Neutrophil (primary cell): ENCODE measurements at regions not wholly inside any gene's neighbourhood (a gene's known extent, or its start where the extent isn't known, plus 50 kb on each side); places are given as distances from the start of the nearest gene placed in this dataset.
"Not testable (repeated sequence)": the region's sequence is repeated elsewhere in the genome, so short reads cannot be mapped to it uniquely, and the experiment has no call there.

ENCODE experiments used
- H3K27ac ChIP-seq: fragments of 200-600 bp; sonication (generic); 2 replicates; pipeline ENCODE4 v1.5.1; 2016; ENCODE audit warnings: mild to moderate bottlenecking, moderate library complexity
- H3K27me3 ChIP-seq: fragments of 200-600 bp; sonication (generic); 2 replicates; pipeline ENCODE4 v1.6.0; 2016; ENCODE audit warnings: mild to moderate bottlenecking
- H3K36me3 ChIP-seq: fragments of 200-600 bp; sonication (generic); 2 replicates; pipeline ENCODE4 v1.5.1; 2017
- H3K4me1 ChIP-seq, 2 experiments: fragments of 200-600 bp in 1 of 2; sonication (generic) in 1 of 2; 1 replicate in 1 of 2; 2 replicates in 1 of 2; pipeline versions ENCODE4 v1.5.1 to v1.6.1; 2013 to 2016; ENCODE audit warnings: low read depth in 1 of 2, low read length in 1 of 2, mild to moderate bottlenecking in 1 of 2, moderate library complexity in 1 of 2; ENCODE audit not compliant: control insufficient read depth in 1 of 2, insufficient read depth in 1 of 2
- H3K4me3 ChIP-seq, 2 experiments: fragments of 200-600 bp in 1 of 2; sonication (generic) in 1 of 2; 1 replicate in 1 of 2; 2 replicates in 1 of 2; pipeline ENCODE4 v1.5.1; 2013 to 2016; ENCODE audit warnings: low read depth in 1 of 2, low read length in 1 of 2, mild to moderate bottlenecking in 1 of 2, moderate library complexity in 1 of 2
- H3K9me3 ChIP-seq: fragments of 200-600 bp; sonication (generic); 2 replicates; pipeline ENCODE4 v1.5.1; 2016
- TF ChIP-seq, protein P1 (sequence below): fragments of 200-600 bp; sonication (generic); IDR thresholded peaks from 2 replicates; pipeline ENCODE4 v1.5.1; 2016; ENCODE audit warnings: antibody characterized with exemption

DNA sequence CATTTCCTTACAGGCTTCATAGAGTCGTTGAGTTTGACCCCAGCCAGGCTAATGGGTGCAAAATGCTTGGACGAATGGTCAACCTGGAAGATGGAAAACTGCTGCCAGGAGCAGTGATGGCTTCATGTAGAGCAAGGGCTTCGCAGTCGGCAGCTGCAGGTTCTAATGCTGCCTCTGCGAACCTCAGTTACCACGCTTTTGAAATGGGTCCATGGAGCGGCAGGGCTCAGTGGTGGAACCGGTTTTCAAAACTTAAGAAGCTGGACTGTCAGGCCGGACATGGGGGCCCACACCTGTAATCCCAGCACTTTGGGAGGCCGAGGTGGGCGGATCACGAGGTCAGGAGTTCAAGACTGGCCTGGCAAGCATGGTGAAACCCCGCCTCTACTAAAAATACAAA lies 55.9 kb upstream of the PRR5 start:
- Histone ChIP-seq H3K27ac (no peak overlapping the region), H3K27me3 (peaks cover 13% of the 10 kb centered on the region), H3K4me3 (no peak overlapping the region), H3K4me1 (no peaks in the 10 kb centered on the region), H3K9me3 (no peaks in the 10 kb centered on the region), H3K36me3 (no peaks in the 10 kb centered on the region)
- TF ChIP-seq, protein P1, sequence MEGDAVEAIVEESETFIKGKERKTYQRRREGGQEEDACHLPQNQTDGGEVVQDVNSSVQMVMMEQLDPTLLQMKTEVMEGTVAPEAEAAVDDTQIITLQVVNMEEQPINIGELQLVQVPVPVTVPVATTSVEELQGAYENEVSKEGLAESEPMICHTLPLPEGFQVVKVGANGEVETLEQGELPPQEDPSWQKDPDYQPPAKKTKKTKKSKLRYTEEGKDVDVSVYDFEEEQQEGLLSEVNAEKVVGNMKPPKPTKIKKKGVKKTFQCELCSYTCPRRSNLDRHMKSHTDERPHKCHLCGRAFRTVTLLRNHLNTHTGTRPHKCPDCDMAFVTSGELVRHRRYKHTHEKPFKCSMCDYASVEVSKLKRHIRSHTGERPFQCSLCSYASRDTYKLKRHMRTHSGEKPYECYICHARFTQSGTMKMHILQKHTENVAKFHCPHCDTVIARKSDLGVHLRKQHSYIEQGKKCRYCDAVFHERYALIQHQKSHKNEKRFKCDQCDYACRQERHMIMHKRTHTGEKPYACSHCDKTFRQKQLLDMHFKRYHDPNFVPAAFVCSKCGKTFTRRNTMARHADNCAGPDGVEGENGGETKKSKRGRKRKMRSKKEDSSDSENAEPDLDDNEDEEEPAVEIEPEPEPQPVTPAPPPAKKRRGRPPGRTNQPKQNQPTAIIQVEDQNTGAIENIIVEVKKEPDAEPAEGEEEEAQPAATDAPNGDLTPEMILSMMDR = no peak

DNA sequence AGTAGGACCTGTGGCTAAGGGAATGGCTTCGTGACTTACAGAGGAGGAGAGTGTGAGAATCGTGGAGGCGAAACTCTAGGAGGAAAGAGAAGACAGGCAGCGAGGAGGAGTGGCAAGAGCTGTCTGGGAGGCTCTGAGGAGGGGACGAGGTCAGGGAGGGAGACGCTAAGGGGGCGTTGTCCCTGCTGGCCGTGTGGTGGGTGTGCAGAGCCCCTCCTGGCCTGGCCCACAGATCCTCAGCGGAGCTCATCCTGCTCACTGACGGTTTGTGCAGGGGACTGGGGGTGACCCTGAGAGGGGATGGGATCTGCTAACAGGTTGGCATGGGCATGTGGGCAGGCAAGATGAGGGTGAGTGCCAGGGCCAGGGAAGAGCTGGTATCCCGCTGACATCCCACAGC lies 56.5 kb upstream of the PRR5 start:
- H3K4me3 ChIP-seq = no peak overlapping the region
- H3K9me3 ChIP-seq = no peaks in the 10 kb centered on the region
- TF ChIP-seq, protein P1 = no peak
- H3K27me3 ChIP-seq = peaks cover 13% of the 10 kb centered on the region
- H3K4me1 ChIP-seq = no peaks in the 10 kb centered on the region
- H3K27ac ChIP-seq = no peak overlapping the region
- H3K36me3 ChIP-seq = no peaks in the 10 kb centered on the region

- Histone ChIP-seq H3K4me1 (no peaks in the 10 kb centered on the region), H3K36me3 (no peaks in the 10 kb centered on the region), H3K27ac (no peak overlapping the region), H3K9me3 (no peaks in the 10 kb centered on the region), H3K27me3 (peaks cover 17% of the 10 kb centered on the region), H3K4me3 (no peak overlapping the region)
- TF ChIP-seq, protein P1 = no peak
These were observed 56.9 kb upstream of the PRR5 start for GRCh38 chr22:44645083-44645482.

- H3K4me3 ChIP-seq, H3K4me1 ChIP-seq, H3K9me3 ChIP-seq, H3K36me3 ChIP-seq, H3K27ac ChIP-seq: not testable (repeated sequence)
- peaks cover 24% of the 10 kb centered on the region for H3K27me3 ChIP-seq
These were observed 58.4 kb upstream of the PRR5 start for GRCh38 chr22:44643526-44644101.

- Histone ChIP-seq H3K27ac (no peak overlapping the region), H3K9me3 (no peaks in the 10 kb centered on the region), H3K4me1 (no peaks in the 10 kb centered on the region), H3K27me3 (peaks cover 26% of the 10 kb centered on the region), H3K4me3 (no peak overlapping the region), H3K36me3 (no peaks in the 10 kb centered on the region)
- TF ChIP-seq, protein P1 = no peak
These were observed 59.8 kb upstream of the PRR5 start for GRCh38 chr22:44642096-44642644.

GRCh38 chr22:44640618-44641155 lies 61.3 kb upstream of the PRR5 start:
- Histone ChIP-seq H3K27ac (no peak overlapping the region), H3K36me3 (no peaks in the 10 kb centered on the region), H3K4me1 (no peaks in the 10 kb centered on the region), H3K4me3 (no peak overlapping the region), H3K9me3 (no peaks in the 10 kb centered on the region), H3K27me3 (peaks cover 26% of the 10 kb centered on the region)
- TF ChIP-seq, protein P1 = no peak
